GM12891 (cell line): ENCODE measurements at regions not wholly inside any gene's neighbourhood (a gene's known extent, or its start where the extent isn't known, plus 50 kb on each side); places are given as distances from the start of the nearest gene placed in this dataset.

Experiments used
- POLR2A ChIP-seq: IDR thresholded peaks from 2 replicates; pipeline ENCODE4 v1.6.1; 2011; ENCODE audit warnings: low read depth, low read length, control low read depth
- POLR2AphosphoS5 ChIP-seq: IDR thresholded peaks from 2 replicates; pipeline ENCODE4 v1.6.1; 2011; ENCODE audit warnings: low read depth, low read length, control low read depth
- TAF1 ChIP-seq: IDR thresholded peaks from 2 replicates; pipeline ENCODE4 v1.6.1; 2011; ENCODE audit warnings: low read depth, low read length, control low read depth

GRCh38 chr2:204018717-204019116 lies 82.2 kb downstream of the ICOS start:
- TF ChIP-seq POLR2AphosphoS5 (no peak), POLR2A (no peak), TAF1 (no peak)
